HG03135 (cell line): ENCODE measurements at regions not wholly inside any gene's neighbourhood (a gene's known extent, or its start where the extent isn't known, plus 50 kb on each side); places are given as distances from the start of the nearest gene placed in this dataset.

Experiments used
- ATAC-seq: cut with Tn5 transposase; IDR thresholded peaks from one replicate; pipeline ENCODE4 v1.9.1; 2021; ENCODE audit warnings: mild to moderate bottlenecking, moderate library complexity; ENCODE audit not compliant: unreplicated experiment

- no peak for ATAC-seq
Observed at GRCh38 chr4:111689214-111689613, 456.0 kb upstream of the FAM241A start.

GRCh38 chr4:111689731-111690130, 455.5 kb upstream of the FAM241A start:
- ATAC-seq, result no peak

GRCh38 chr4:111693758-111694157, 451.5 kb upstream of the FAM241A start:
- no peak for ATAC-seq

- ATAC-seq, result no peak
Observed at GRCh38 chr4:111695677-111696076, 449.6 kb upstream of the FAM241A start.

- no peak for ATAC-seq
Observed at GRCh38 chr4:111696505-111696904, 448.7 kb upstream of the FAM241A start.

GRCh38 chr4:111697176-111697942, 447.9 kb upstream of the FAM241A start:
- no peak for ATAC-seq

- ATAC-seq, result no peak
Observed at GRCh38 chr4:111698361-111698760, 446.9 kb upstream of the FAM241A start.

GRCh38 chr4:111699165-111699564, 446.1 kb upstream of the FAM241A start:
- ATAC-seq, result no peak

- ATAC-seq, result no peak
Observed at GRCh38 chr4:111701102-111701501, 444.2 kb upstream of the FAM241A start.

GRCh38 chr4:111707491-111707890, 437.8 kb upstream of the FAM241A start:
- ATAC-seq, result no peak

GRCh38 chr4:111712093-111712677, 433.1 kb upstream of the FAM241A start:
- ATAC-seq, result no peak

- no peak for ATAC-seq
Observed at GRCh38 chr4:111713276-111713675, 432.0 kb upstream of the FAM241A start.

- ATAC-seq, result no peak
Observed at GRCh38 chr4:111717921-111718320, 427.3 kb upstream of the FAM241A start.

- no peak for ATAC-seq
Observed at GRCh38 chr4:111718763-111719559, 426.3 kb upstream of the FAM241A start.

- ATAC-seq, result no peak
Observed at GRCh38 chr4:111720866-111721265, 424.4 kb upstream of the FAM241A start.

GRCh38 chr4:111722213-111722720, 423.0 kb upstream of the FAM241A start:
- no peak for ATAC-seq

GRCh38 chr4:111736516-111736915, 408.7 kb upstream of the FAM241A start:
- ATAC-seq, result no peak

- no peak for ATAC-seq
Observed at GRCh38 chr4:111744847-111745246, 400.4 kb upstream of the FAM241A start.

GRCh38 chr4:111748157-111748556, 397.1 kb upstream of the FAM241A start:
- ATAC-seq, result no peak

- ATAC-seq, result no peak
Observed at GRCh38 chr4:111754003-111754402, 391.3 kb upstream of the FAM241A start.

- no peak for ATAC-seq
Observed at GRCh38 chr4:111755571-111755970, 389.7 kb upstream of the FAM241A start.

GRCh38 chr4:111761531-111761930, 383.7 kb upstream of the FAM241A start:
- no peak for ATAC-seq
